Ishikawa (cell line): ENCODE measurements at regions not wholly inside any gene's neighbourhood (a gene's known extent, or its start where the extent isn't known, plus 50 kb on each side); places are given as distances from the start of the nearest gene placed in this dataset.

Experiments used
- CREB1 ChIP-seq: IDR thresholded peaks from 2 replicates; pipeline ENCODE4 v1.6.1; 2012; ENCODE audit warnings: low read depth
- TAF1 ChIP-seq: IDR thresholded peaks from 2 replicates; pipeline ENCODE4 v1.6.1; 2012; ENCODE audit warnings: low read depth, mild to moderate bottlenecking

GRCh38 chr3:22952860-22953259 lies 250.3 kb upstream of the UBE2E2 start:
- TF ChIP-seq CREB1 (no peak), TAF1 (no peak)
